Hepatocyte (in vitro differentiated cells): ENCODE measurements at regions not wholly inside any gene's neighbourhood (a gene's known extent, or its start where the extent isn't known, plus 50 kb on each side); places are given as distances from the start of the nearest gene placed in this dataset.

ENCODE experiments used
- EZH2 ChIP-seq: fragments of 200-600 bp; sonication (generic); IDR thresholded peaks from 2 replicates; pipeline ENCODE4 v1.6.1; 2016; ENCODE audit warnings: antibody characterized with exemption, mild to moderate bottlenecking, borderline replicate concordance
- TF ChIP-seq, protein P1 (sequence below): fragments of 200-600 bp; sonication (generic); IDR thresholded peaks from 2 replicates; pipeline ENCODE4 v1.5.1; 2016; ENCODE audit warnings: antibody characterized with exemption, mild to moderate bottlenecking; ENCODE audit not compliant: poor library complexity

DNA sequence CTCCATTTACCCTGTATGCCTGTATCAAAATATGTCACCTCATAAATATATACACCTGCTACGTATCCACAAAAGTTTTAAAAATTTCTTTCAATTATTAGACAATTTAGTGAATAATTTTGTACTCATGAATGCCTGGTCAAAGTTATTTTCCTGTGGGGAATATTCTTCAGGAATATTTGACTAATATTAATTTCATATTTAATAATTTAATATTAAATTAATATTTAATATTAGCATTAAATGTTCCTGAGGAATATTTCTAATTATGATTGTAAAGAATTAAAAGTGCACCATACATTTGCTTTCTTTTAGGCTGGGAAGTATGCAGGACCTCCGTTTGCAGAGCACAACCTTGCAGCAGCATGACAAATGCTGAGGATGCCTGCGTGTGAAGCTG, 422.7 kb downstream of the C3orf38 start:
- TF ChIP-seq, protein P1, sequence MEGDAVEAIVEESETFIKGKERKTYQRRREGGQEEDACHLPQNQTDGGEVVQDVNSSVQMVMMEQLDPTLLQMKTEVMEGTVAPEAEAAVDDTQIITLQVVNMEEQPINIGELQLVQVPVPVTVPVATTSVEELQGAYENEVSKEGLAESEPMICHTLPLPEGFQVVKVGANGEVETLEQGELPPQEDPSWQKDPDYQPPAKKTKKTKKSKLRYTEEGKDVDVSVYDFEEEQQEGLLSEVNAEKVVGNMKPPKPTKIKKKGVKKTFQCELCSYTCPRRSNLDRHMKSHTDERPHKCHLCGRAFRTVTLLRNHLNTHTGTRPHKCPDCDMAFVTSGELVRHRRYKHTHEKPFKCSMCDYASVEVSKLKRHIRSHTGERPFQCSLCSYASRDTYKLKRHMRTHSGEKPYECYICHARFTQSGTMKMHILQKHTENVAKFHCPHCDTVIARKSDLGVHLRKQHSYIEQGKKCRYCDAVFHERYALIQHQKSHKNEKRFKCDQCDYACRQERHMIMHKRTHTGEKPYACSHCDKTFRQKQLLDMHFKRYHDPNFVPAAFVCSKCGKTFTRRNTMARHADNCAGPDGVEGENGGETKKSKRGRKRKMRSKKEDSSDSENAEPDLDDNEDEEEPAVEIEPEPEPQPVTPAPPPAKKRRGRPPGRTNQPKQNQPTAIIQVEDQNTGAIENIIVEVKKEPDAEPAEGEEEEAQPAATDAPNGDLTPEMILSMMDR = no peak
- no peak for TF ChIP-seq EZH2
